OCI-LY7 (cell line): ENCODE measurements at regions not wholly inside any gene's neighbourhood (a gene's known extent, or its start where the extent isn't known, plus 50 kb on each side); places are given as distances from the start of the nearest gene placed in this dataset.

Source experiments
- EZH2phosphoT487 ChIP-seq: fragments of 200-600 bp; sonication (generic); IDR thresholded peaks from 2 replicates; pipeline ENCODE4 v1.6.1; 2018; ENCODE audit warnings: low read depth, borderline replicate concordance, mild to moderate bottlenecking, mixed run types, antibody characterized with exemption, low read length, moderate library complexity, mixed read lengths
- TF ChIP-seq, protein P1 (sequence below): fragments of 200-600 bp; sonication (generic); conservative IDR thresholded peaks from 2 replicates; pipeline ENCODE4 v1.5.1; 2014; ENCODE audit warnings: mild to moderate bottlenecking, antibody characterized with exemption, low read length, moderate library complexity, mixed read lengths

DNA sequence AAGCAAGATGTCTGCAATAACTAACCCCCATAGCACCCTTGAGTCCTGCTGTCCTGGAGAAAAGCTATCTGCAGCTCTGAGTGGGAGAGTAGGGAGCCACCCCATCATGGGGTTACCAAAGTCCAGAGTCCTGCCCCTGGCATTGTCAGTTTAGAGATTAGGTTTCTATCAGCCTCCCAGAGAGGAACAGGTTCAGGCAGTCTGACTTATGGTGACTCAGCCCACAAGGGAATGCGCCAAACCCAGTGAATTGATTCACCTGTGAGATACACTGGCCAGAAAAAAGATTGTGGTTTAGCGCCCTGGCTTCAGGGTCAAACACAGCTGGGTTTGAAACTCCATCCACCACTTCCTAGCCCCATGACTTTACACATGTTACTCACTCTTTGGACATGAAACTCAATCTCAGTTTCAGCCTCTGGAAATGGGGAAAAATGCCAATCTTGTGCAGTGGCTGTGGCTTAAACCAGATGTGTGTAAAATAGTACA is 263.6 kb upstream of the HES1 start:
- TF ChIP-seq EZH2phosphoT487: no peak
- TF ChIP-seq, protein P1, sequence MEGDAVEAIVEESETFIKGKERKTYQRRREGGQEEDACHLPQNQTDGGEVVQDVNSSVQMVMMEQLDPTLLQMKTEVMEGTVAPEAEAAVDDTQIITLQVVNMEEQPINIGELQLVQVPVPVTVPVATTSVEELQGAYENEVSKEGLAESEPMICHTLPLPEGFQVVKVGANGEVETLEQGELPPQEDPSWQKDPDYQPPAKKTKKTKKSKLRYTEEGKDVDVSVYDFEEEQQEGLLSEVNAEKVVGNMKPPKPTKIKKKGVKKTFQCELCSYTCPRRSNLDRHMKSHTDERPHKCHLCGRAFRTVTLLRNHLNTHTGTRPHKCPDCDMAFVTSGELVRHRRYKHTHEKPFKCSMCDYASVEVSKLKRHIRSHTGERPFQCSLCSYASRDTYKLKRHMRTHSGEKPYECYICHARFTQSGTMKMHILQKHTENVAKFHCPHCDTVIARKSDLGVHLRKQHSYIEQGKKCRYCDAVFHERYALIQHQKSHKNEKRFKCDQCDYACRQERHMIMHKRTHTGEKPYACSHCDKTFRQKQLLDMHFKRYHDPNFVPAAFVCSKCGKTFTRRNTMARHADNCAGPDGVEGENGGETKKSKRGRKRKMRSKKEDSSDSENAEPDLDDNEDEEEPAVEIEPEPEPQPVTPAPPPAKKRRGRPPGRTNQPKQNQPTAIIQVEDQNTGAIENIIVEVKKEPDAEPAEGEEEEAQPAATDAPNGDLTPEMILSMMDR: no peak
